Tibial nerve (tissue), 3 donors: ENCODE measurements at regions not wholly inside any gene's neighbourhood (a gene's known extent, or its start where the extent isn't known, plus 50 kb on each side); places are given as distances from the start of the nearest gene placed in this dataset.

Source experiments
- POLR2A ChIP-seq, 2 donors: fragments of 450-650 bp; IDR thresholded peaks; one replicate each; pipeline ENCODE4 v1.6.1; 2017; ENCODE audit warnings: antibody characterized with exemption in 2 of 2, mild to moderate bottlenecking in 2 of 2, moderate library complexity in 2 of 2
- TF ChIP-seq, protein P1 (sequence below), 5 experiments: fragments of 200-600 bp in 3 of 5; fragments of 450-650 bp in 2 of 5; sonication (generic) in 3 of 5; IDR thresholded peaks; one replicate each; pipeline ENCODE4 v1.5.1; 2016 to 2019; ENCODE audit warnings: antibody characterized with exemption in 5 of 5, mild to moderate bottlenecking in 3 of 5, moderate library complexity in 2 of 5

DNA sequence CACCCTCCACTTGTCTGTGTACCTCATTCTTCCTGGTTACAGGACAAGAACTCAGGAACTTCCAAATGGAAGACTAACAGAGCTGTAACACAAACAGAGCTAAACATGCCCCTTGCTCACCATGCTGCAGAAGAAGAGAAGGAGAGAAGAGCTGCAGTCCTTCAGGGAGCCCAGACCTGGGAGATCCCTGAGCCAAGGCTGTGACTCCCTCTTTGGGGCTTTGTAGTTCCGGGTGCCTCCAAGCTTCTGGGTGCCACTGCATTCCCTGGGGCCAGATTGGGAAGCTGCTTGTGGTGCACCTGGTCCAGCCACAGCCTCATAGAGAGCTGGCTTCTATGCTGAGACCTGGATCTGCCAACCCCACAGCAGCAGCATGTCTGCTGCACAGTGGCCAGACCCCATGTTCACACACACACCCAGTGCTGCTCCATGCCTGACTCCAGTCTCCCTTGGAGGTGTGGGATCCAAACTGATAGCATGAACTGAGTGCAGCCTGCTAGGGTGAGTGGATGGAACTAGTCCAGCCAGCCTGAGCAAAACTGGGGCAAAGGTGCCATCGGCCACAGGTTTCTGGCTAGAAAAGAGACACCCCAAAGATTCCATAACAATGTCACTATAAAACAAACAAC lies 263.0 kb upstream of the NRIP1 start:
- no peak for TF ChIP-seq POLR2A (IDR thresholded peaks at IDR 0.05)
- TF ChIP-seq, protein P1, sequence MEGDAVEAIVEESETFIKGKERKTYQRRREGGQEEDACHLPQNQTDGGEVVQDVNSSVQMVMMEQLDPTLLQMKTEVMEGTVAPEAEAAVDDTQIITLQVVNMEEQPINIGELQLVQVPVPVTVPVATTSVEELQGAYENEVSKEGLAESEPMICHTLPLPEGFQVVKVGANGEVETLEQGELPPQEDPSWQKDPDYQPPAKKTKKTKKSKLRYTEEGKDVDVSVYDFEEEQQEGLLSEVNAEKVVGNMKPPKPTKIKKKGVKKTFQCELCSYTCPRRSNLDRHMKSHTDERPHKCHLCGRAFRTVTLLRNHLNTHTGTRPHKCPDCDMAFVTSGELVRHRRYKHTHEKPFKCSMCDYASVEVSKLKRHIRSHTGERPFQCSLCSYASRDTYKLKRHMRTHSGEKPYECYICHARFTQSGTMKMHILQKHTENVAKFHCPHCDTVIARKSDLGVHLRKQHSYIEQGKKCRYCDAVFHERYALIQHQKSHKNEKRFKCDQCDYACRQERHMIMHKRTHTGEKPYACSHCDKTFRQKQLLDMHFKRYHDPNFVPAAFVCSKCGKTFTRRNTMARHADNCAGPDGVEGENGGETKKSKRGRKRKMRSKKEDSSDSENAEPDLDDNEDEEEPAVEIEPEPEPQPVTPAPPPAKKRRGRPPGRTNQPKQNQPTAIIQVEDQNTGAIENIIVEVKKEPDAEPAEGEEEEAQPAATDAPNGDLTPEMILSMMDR (IDR thresholded peaks at IDR 0.05): no peak
